ENCODE measurements at regions not wholly inside any gene's neighbourhood (a gene's known extent, or its start where the extent isn't known, plus 50 kb on each side); places are given as distances from the start of the nearest gene placed in this dataset.

DNA sequence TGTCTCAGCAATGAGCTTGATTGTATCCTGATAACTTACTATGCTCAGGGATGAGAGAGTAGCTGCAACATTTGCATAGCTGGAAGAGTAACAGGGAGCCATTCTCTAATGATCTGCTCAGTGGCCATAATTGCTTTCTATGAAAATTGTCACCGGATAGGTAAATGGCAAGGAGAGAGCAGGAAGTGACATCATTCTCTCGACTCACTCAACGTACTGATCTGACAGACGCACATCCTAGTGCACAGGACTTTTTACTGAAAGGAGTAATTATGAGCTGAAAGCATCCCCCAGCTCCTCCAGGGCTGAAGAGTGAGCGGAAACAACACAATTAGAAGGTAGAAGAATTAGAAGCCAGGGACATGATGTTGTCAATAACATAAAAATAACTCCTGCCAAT lies 71.8 kb downstream of the IRX5 start:
- Histone ChIP-seq H3K9me3 (ENCODE audit: low read depth) (no peaks in the 10 kb centered on the region), H3K36me3 (replicated peaks; ENCODE audit: insufficient read depth, low read depth) (no peaks in the 10 kb centered on the region), H3K9me2 (replicated peaks; ENCODE audit: insufficient read depth) (no peaks in the 10 kb centered on the region), H3K4me3 (no peak overlapping the region), H3K79me2 (no peaks in the 10 kb centered on the region), H2AFZ (no peak overlapping the region), H3K27me3 (no peaks in the 10 kb centered on the region), H3K27ac (no peak overlapping the region), H4K20me1 (ENCODE audit: insufficient read depth, poor library complexity, severe bottlenecking) (no peaks in the 10 kb centered on the region), H3K4me2 (no peak overlapping the region), H3K4me1 (ENCODE audit: insufficient read depth) (no peaks in the 10 kb centered on the region)
- WGBS (ENCODE audit: low lambda C conversion rate, missing lambda C conversion rate), result 75% methylated on average over 5 of the region's 5 CpGs
- no peak for TF ChIP-seq EZH2phosphoT487 (IDR thresholded peaks at IDR 0.05; ENCODE audit: low read depth, severe bottlenecking, unreplicated experiment)
- no peak for TF ChIP-seq EZH2 (IDR thresholded peaks at IDR 0.05; ENCODE audit: borderline replicate concordance)
- no peak for TF ChIP-seq CTCF (IDR thresholded peaks at IDR 0.05; ENCODE audit: poor library complexity)
- no peak for DNase-seq (ENCODE audit: low spot score)

DNA sequence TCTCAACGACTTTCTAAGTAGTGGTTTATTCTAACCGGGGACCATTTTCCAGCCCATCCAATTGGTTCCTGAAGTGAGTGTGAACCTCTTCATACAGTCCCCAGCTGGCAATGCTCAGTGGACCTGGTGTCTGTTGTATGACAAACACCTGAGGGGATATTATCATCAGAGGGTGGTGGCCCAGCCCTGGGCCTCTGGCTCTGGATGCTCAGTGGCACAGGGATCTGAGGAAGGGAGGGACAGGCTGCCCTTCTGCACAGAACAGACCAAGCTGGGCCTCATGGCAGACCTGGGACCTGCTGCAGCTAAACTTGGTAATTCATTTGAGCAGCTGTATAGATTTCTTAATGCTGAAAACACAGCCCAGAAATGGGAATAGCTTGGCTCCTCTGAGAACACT lies 72.6 kb downstream of the IRX5 start:
- no peak overlapping the region for H2AFZ ChIP-seq
- H3K9me2 ChIP-seq (replicated peaks; ENCODE audit: insufficient read depth), result no peaks in the 10 kb centered on the region
- H3K79me2 ChIP-seq, result no peaks in the 10 kb centered on the region
- 78% methylated on average over 2 of the region's 2 CpGs for WGBS (ENCODE audit: low lambda C conversion rate, missing lambda C conversion rate)
- H3K4me3 ChIP-seq, result no peak overlapping the region
- no peaks in the 10 kb centered on the region for H3K27me3 ChIP-seq
- no peaks in the 10 kb centered on the region for H3K4me1 ChIP-seq (ENCODE audit: insufficient read depth)
- no peak overlapping the region for H3K27ac ChIP-seq
- no peaks in the 10 kb centered on the region for H4K20me1 ChIP-seq (ENCODE audit: insufficient read depth, poor library complexity, severe bottlenecking)
- no peaks in the 10 kb centered on the region for H3K36me3 ChIP-seq (replicated peaks; ENCODE audit: insufficient read depth, low read depth)
- H3K4me2 ChIP-seq, result no peak overlapping the region
- H3K9me3 ChIP-seq (ENCODE audit: low read depth), result no peaks in the 10 kb centered on the region
- TF ChIP-seq EZH2phosphoT487 (IDR thresholded peaks at IDR 0.05; ENCODE audit: low read depth, severe bottlenecking, unreplicated experiment) (no peak), CTCF (IDR thresholded peaks at IDR 0.05; ENCODE audit: poor library complexity) (no peak), EZH2 (IDR thresholded peaks at IDR 0.05; ENCODE audit: borderline replicate concordance) (no peak)
- DNase-seq (ENCODE audit: low spot score), result no peak

GRCh38 chr16:55003916-55004315 lies 73.3 kb downstream of the IRX5 start:
- Histone ChIP-seq H3K9me2 (replicated peaks; ENCODE audit: insufficient read depth) (no peaks in the 10 kb centered on the region), H3K4me3 (no peak overlapping the region), H2AFZ (no peak overlapping the region), H3K4me1 (ENCODE audit: insufficient read depth) (no peaks in the 10 kb centered on the region), H3K9me3 (ENCODE audit: low read depth) (no peaks in the 10 kb centered on the region), H3K36me3 (replicated peaks; ENCODE audit: insufficient read depth, low read depth) (no peaks in the 10 kb centered on the region), H3K27ac (no peak overlapping the region), H4K20me1 (ENCODE audit: insufficient read depth, poor library complexity, severe bottlenecking) (no peaks in the 10 kb centered on the region), H3K27me3 (no peaks in the 10 kb centered on the region), H3K4me2 (no peak overlapping the region), H3K79me2 (no peaks in the 10 kb centered on the region)
- 90% methylated on average over 12 of the region's 12 CpGs for WGBS (ENCODE audit: low lambda C conversion rate, missing lambda C conversion rate)
- no peak for DNase-seq (ENCODE audit: low spot score)
- no peak for TF ChIP-seq CTCF (IDR thresholded peaks at IDR 0.05; ENCODE audit: poor library complexity)
- no peak for TF ChIP-seq EZH2 (IDR thresholded peaks at IDR 0.05; ENCODE audit: borderline replicate concordance)
- TF ChIP-seq EZH2phosphoT487 (IDR thresholded peaks at IDR 0.05; ENCODE audit: low read depth, severe bottlenecking, unreplicated experiment), result no peak

GRCh38 chr16:55007504-55007903 lies 76.8 kb downstream of the IRX5 start:
- H3K9me2 ChIP-seq (replicated peaks; ENCODE audit: insufficient read depth), result no peaks in the 10 kb centered on the region
- no peaks in the 10 kb centered on the region for H3K9me3 ChIP-seq (ENCODE audit: low read depth)
- H3K4me1 ChIP-seq (ENCODE audit: insufficient read depth), result no peaks in the 10 kb centered on the region
- H3K4me3 ChIP-seq, result no peak overlapping the region
- H4K20me1 ChIP-seq (ENCODE audit: insufficient read depth, poor library complexity, severe bottlenecking), result no peaks in the 10 kb centered on the region
- H3K79me2 ChIP-seq, result no peaks in the 10 kb centered on the region
- no peak overlapping the region for H3K27ac ChIP-seq
- H3K4me2 ChIP-seq, result no peak overlapping the region
- no peaks in the 10 kb centered on the region for H3K36me3 ChIP-seq (replicated peaks; ENCODE audit: insufficient read depth, low read depth)
- H3K27me3 ChIP-seq, result no peaks in the 10 kb centered on the region
- DNase-seq (ENCODE audit: low spot score), result no peak
- no peak overlapping the region for H2AFZ ChIP-seq
- 91% methylated on average over 8 of the region's 8 CpGs for WGBS (ENCODE audit: low lambda C conversion rate, missing lambda C conversion rate)
- TF ChIP-seq CTCF (IDR thresholded peaks at IDR 0.05; ENCODE audit: poor library complexity), result no peak
- no peak for TF ChIP-seq EZH2phosphoT487 (IDR thresholded peaks at IDR 0.05; ENCODE audit: low read depth, severe bottlenecking, unreplicated experiment)
- no peak for TF ChIP-seq EZH2 (IDR thresholded peaks at IDR 0.05; ENCODE audit: borderline replicate concordance)
